Left lung (tissue), 4 donors: ENCODE measurements at regions not wholly inside any gene's neighbourhood (a gene's known extent, or its start where the extent isn't known, plus 50 kb on each side); places are given as distances from the start of the nearest gene placed in this dataset.

Source experiments
- ATAC-seq: fragments of 200-7000 bp; cut with Tn5 transposase; one replicate; pipeline ENCODE4 v1.9.1; 2020; ENCODE audit warnings: moderate library complexity
- DNase-seq, 4 donors: peaks; one replicate each; pipeline ENCODE4 v3.0.0-alpha.2; 2013 to 2020
- H3K27ac ChIP-seq, 2 donors: fragments of 200-600 bp; sonication (generic) in 1 of 2; one replicate each; pipeline versions ENCODE4 v1.5.0 to v1.8.0; 2020 to 2021
- H3K27me3 ChIP-seq, 2 donors: fragments of 200-600 bp; sonication (generic) in 1 of 2; one replicate each; pipeline versions ENCODE4 v1.5.0 to v1.8.0; 2020 to 2021
- H3K36me3 ChIP-seq, 2 donors: fragments of 200-600 bp; sonication (generic) in 1 of 2; one replicate each; pipeline versions ENCODE4 v1.5.0 to v1.8.0; 2020 to 2021
- H3K4me1 ChIP-seq, 2 donors: fragments of 200-600 bp; one replicate each; pipeline ENCODE4 v1.8.0; 2021
- H3K4me3 ChIP-seq, 2 donors: fragments of 200-600 bp; sonication (generic) in 1 of 2; one replicate each; pipeline versions ENCODE4 v1.5.0 to v1.8.0; 2020 to 2021; ENCODE audit warnings: mild to moderate bottlenecking in 1 of 2
- H3K9me3 ChIP-seq, 2 donors: fragments of 200-600 bp; sonication (generic) in 1 of 2; one replicate each; pipeline versions ENCODE4 v1.5.0 to v1.8.0; 2020 to 2021
- CTCF ChIP-seq, 2 donors: fragments of 200-600 bp; sonication (generic) in 1 of 2; IDR thresholded peaks; one replicate each; pipeline versions ENCODE4 v1.5.0 to v1.8.0; 2021; ENCODE audit warnings: antibody characterized with exemption in 2 of 2
- intact Hi-C, 2 donors: fragments of 100-400 bp; cut with DNase I; formaldehyde crosslinking; loops; one replicate each; pipeline versions ENCODE4 v1.11.2 to v1.14.2; 2022
- donor health status: DM: no; HTN: yes; CAD: no.
- donor health status: DM: no; HTN: no; CAD: no.

- intact Hi-C loops: no loop called here
- no peak for TF ChIP-seq CTCF (IDR thresholded peaks at IDR 0.05)
- Histone ChIP-seq H3K36me3 (no peaks in the 10 kb centered on the region), H3K27me3 (no peaks in the 10 kb centered on the region), H3K27ac (no peak overlapping the region), H3K4me1 (no peaks in the 10 kb centered on the region), H3K4me3 (no peak overlapping the region), H3K9me3 (no peaks in the 10 kb centered on the region)
- no peak for ATAC-seq
- no peak for DNase-seq
These were observed 456.1 kb downstream of the KCTD8 start for GRCh38 chr4:43992552-43992951.

DNA sequence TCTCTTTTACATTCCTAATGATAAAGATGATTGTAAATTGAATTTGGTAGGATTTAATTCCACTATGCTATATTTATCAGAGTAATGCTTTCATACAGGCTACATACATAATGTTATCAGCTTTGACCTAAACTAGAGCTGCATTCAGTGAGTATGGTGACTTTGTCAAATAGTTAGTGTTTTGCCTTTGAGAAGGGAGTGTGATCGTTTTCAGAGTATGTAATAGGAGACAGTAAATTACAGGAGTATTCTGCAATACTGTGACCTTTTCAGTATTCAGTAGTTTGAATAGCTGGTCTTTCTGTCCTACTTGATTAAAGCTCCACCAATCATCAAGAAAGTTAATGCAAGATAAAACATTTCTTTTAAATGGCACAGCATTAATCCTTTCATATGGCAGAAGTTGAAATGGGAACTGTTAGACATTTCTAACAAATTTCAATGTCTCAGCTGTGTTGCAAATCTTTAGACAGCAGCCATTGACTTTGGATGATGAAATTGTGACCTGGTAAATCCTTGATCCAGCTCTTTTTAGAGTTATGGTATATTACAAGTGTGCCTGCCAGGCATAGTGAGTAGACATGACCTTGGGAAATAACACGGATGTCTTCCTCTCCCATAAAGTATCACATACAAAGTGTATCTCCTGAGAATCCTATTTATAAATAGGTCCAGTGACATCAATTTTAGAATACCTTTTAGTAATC lies 455.3 kb downstream of the KCTD8 start:
- no peak overlapping the region for H3K4me3 ChIP-seq
- no peak for DNase-seq
- H3K9me3 ChIP-seq: no peaks in the 10 kb centered on the region
- no peaks in the 10 kb centered on the region for H3K27me3 ChIP-seq
- TF ChIP-seq CTCF (IDR thresholded peaks at IDR 0.05): no peak
- no peak overlapping the region for H3K27ac ChIP-seq
- H3K36me3 ChIP-seq: no peaks in the 10 kb centered on the region
- no peak for ATAC-seq
- intact Hi-C loops: no loop called here
- no peaks in the 10 kb centered on the region for H3K4me1 ChIP-seq

DNA sequence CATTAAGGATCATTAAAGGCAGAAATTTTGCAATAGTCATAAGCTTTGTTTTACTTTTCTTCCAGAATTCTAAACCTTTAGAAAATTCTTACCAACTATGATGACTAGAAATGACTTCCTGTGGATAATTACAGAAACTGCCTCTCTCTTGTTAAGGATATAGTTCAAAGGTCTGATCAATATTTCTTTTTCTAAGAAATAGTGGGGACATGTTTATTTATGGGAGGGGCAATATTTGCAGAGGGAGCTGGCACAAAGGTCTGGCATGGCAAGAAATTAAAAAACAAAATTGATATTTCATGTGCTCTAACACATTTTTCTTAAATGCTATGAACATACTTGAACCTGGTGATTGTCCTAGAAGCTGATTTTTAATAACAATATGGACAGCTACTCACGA lies 448.9 kb downstream of the KCTD8 start:
- H3K27me3 ChIP-seq: no peaks in the 10 kb centered on the region
- no peak overlapping the region for H3K27ac ChIP-seq
- no peak for TF ChIP-seq CTCF (IDR thresholded peaks at IDR 0.05)
- DNase-seq: no peak
- no peaks in the 10 kb centered on the region for H3K9me3 ChIP-seq
- no peaks in the 10 kb centered on the region for H3K36me3 ChIP-seq
- ATAC-seq: no peak
- intact Hi-C loops: no loop called here
- H3K4me3 ChIP-seq: no peak overlapping the region
- H3K4me1 ChIP-seq: no peaks in the 10 kb centered on the region

DNA sequence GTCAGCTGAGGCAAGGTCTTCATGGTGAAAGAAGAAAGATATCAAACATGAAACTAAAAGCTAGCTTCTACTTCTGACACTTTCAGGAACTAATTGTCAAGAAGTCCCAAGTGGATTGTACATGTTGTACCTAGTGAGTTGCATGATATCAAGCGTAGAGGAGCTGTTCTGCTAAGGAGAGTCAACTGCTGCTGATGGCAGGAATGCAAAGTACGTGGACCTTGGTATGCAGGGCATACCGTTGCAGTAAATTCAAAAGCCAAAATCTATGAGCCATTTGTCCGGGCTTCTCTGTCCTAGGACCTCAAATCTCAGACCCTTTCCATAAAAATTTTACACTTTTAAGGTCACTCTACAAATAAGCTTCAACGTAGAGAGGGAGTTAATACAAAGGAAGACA lies 446.2 kb downstream of the KCTD8 start:
- H3K27ac ChIP-seq: no peak overlapping the region
- H3K36me3 ChIP-seq: no peaks in the 10 kb centered on the region
- no peaks in the 10 kb centered on the region for H3K27me3 ChIP-seq
- intact Hi-C loops: no loop called here
- no peak for DNase-seq
- no peaks in the 10 kb centered on the region for H3K9me3 ChIP-seq
- ATAC-seq: no peak
- no peak for TF ChIP-seq CTCF (IDR thresholded peaks at IDR 0.05)
- H3K4me3 ChIP-seq: no peak overlapping the region
- no peaks in the 10 kb centered on the region for H3K4me1 ChIP-seq

GRCh38 chr4:44016570-44017421 lies 431.8 kb downstream of the KCTD8 start:
- no peak overlapping the region for H3K27ac ChIP-seq
- intact Hi-C loops: no loop called here
- H3K4me1 ChIP-seq: no peaks in the 10 kb centered on the region
- H3K36me3 ChIP-seq: no peaks in the 10 kb centered on the region
- ATAC-seq: no peak
- peaks cover 0 to 11% of the 10 kb centered on the region in 2 donors for H3K9me3 ChIP-seq
- DNase-seq: peak in 1 of 4 donors; percentile 28
- H3K27me3 ChIP-seq: no peaks in the 10 kb centered on the region
- TF ChIP-seq CTCF (IDR thresholded peaks at IDR 0.05): no peak
- no peak overlapping the region for H3K4me3 ChIP-seq
